Lung (tissue), 11 donors: ENCODE measurements at regions not wholly inside any gene's neighbourhood (a gene's known extent, or its start where the extent isn't known, plus 50 kb on each side); places are given as distances from the start of the nearest gene placed in this dataset.

Experiments used
- ATAC-seq: fragments of 200-7000 bp; cut with Tn5 transposase; one replicate; pipeline ENCODE4 v1.9.1; 2020; ENCODE audit warnings: moderate number of reproducible peaks; ENCODE audit not compliant: insufficient read depth, low FRiP score
- DNase-seq, 3 donors: peaks; one replicate each; pipeline ENCODE4 v3.0.0-alpha.2; 2013 to 2017
- H3K27ac ChIP-seq, 2 donors: one replicate each; pipeline ENCODE4 v1.5.1; 2013; ENCODE audit warnings: mild to moderate bottlenecking in 2 of 2, moderate library complexity in 2 of 2, control low read depth in 1 of 2, inconsistent platforms in 1 of 2, low read depth in 1 of 2, low read length in 1 of 2
- H3K27me3 ChIP-seq, 3 donors: one replicate each; pipeline ENCODE4 v1.5.1; 2013; ENCODE audit warnings: low read length in 2 of 3; ENCODE audit not compliant: control insufficient read depth in 3 of 3, insufficient read depth in 3 of 3
- H3K36me3 ChIP-seq, 4 donors: one replicate each; pipeline ENCODE4 v1.5.1; 2013; ENCODE audit warnings: low read length in 4 of 4, mild to moderate bottlenecking in 1 of 4, moderate library complexity in 1 of 4; ENCODE audit not compliant: control insufficient read depth in 4 of 4, insufficient read depth in 4 of 4
- H3K4me1 ChIP-seq, 5 donors: one replicate each; pipeline ENCODE4 v1.5.1; 2013; ENCODE audit warnings: low read length in 5 of 5, mild to moderate bottlenecking in 2 of 5, moderate library complexity in 1 of 5; ENCODE audit not compliant: control insufficient read depth in 5 of 5, insufficient read depth in 5 of 5
- H3K4me3 ChIP-seq: one replicate; pipeline ENCODE4 v1.5.1; 2013; ENCODE audit warnings: mild to moderate bottlenecking, control low read depth, moderate library complexity
- H3K9ac ChIP-seq, 2 donors: one replicate each; pipeline ENCODE4 v1.5.1; 2013; ENCODE audit warnings: low read length in 2 of 2, control low read depth in 1 of 2; ENCODE audit not compliant: insufficient read depth in 1 of 2
- H3K9me3 ChIP-seq, 4 donors: one replicate each; pipeline ENCODE4 v1.5.1; 2013; ENCODE audit warnings: low read length in 3 of 4, mild to moderate bottlenecking in 1 of 4, moderate library complexity in 1 of 4; ENCODE audit not compliant: control insufficient read depth in 4 of 4, insufficient read depth in 3 of 4
- WGBS, 2 donors: extraction: QIAGEN DNeasy Blood & Tissue Kit; methylation state at CpG; one replicate each; pipeline ENCODE4 v1.1.7; 2013; 5-methylcytosine and 5-hydroxymethylcytosine counted together
- TF ChIP-seq, protein P1 (sequence below): IDR thresholded peaks from 2 replicates; pipeline ENCODE4 v1.5.1; 2012; ENCODE audit warnings: mild to moderate bottlenecking; ENCODE audit errors: control extremely low read depth, extremely low read depth
- donor health status: control.
- donor health status: control.
- donor health status: Bipolar disorder and iron deficiency.
- donor health status: healthy.
- donor health status: DM: yes; HTN: yes; CAD: no.

DNA sequence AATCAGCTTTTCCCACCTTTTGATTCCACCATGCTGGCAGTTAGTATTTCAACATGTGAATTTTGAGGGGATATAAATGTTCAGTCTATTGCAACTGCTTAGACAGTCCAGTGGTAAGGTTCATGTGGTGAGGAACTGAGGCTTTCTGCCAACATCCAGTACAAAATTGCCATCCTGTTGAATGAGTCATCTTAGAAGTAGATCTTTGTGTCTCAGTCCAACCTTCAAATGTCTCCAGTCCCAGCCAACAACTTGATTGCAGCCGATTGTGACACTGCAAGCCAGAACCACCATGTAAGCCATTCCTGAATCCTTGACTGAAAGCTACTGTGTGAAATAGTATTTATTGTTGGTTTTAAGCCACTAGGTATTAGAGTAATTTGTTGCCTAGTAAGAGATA lies 331.5 kb upstream of the GRIN3A start:
- TF ChIP-seq, protein P1, sequence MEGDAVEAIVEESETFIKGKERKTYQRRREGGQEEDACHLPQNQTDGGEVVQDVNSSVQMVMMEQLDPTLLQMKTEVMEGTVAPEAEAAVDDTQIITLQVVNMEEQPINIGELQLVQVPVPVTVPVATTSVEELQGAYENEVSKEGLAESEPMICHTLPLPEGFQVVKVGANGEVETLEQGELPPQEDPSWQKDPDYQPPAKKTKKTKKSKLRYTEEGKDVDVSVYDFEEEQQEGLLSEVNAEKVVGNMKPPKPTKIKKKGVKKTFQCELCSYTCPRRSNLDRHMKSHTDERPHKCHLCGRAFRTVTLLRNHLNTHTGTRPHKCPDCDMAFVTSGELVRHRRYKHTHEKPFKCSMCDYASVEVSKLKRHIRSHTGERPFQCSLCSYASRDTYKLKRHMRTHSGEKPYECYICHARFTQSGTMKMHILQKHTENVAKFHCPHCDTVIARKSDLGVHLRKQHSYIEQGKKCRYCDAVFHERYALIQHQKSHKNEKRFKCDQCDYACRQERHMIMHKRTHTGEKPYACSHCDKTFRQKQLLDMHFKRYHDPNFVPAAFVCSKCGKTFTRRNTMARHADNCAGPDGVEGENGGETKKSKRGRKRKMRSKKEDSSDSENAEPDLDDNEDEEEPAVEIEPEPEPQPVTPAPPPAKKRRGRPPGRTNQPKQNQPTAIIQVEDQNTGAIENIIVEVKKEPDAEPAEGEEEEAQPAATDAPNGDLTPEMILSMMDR: no peak
- H3K36me3 ChIP-seq: no peaks in the 10 kb centered on the region
- H3K9ac ChIP-seq: no peak overlapping the region
- ATAC-seq (no peak), DNase-seq (no peak)
- H3K27ac ChIP-seq: no peak overlapping the region
- no peak overlapping the region for H3K4me3 ChIP-seq
- H3K27me3 ChIP-seq: no peaks in the 10 kb centered on the region
- H3K9me3 ChIP-seq: peaks cover 0 to 4% (median 0%) of the 10 kb centered on the region in 4 donors
- 77 to 96% methylated on average over 1 of the region's 1 CpG for WGBS, 2 donors
- H3K4me1 ChIP-seq: no peaks in the 10 kb centered on the region

DNA sequence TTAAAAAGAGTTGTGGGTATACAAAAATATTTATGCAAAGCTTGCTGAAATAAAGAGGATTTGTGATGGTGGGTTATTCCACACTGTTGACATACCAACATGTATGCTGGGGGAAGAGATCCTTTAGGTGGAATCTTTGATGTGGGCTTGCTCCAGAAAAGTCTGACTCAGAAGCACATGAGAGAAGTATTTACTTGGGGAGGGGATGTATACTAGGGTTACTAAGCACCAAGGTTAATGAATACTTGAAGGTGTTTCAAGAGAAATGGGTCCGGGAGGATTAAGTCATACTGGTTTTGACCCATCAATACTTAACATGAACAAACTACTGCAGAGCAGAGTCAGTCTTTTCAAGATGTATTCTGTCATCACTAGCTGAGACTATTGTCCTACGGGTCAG lies 316.4 kb upstream of the GRIN3A start:
- TF ChIP-seq, protein P1: no peak
- peaks cover 0 to 2% (median 0%) of the 10 kb centered on the region in 5 donors for H3K4me1 ChIP-seq
- H3K27ac ChIP-seq: no peak overlapping the region
- ATAC-seq (no peak), DNase-seq (no peak)
- no peaks in the 10 kb centered on the region for H3K27me3 ChIP-seq
- no peak overlapping the region for H3K9ac ChIP-seq
- 71 to 78% methylated on average over 2 of the region's 2 CpGs for WGBS, 2 donors
- H3K4me3 ChIP-seq: no peak overlapping the region
- H3K36me3 ChIP-seq: no peaks in the 10 kb centered on the region
- H3K9me3 ChIP-seq: no peaks in the 10 kb centered on the region

DNA sequence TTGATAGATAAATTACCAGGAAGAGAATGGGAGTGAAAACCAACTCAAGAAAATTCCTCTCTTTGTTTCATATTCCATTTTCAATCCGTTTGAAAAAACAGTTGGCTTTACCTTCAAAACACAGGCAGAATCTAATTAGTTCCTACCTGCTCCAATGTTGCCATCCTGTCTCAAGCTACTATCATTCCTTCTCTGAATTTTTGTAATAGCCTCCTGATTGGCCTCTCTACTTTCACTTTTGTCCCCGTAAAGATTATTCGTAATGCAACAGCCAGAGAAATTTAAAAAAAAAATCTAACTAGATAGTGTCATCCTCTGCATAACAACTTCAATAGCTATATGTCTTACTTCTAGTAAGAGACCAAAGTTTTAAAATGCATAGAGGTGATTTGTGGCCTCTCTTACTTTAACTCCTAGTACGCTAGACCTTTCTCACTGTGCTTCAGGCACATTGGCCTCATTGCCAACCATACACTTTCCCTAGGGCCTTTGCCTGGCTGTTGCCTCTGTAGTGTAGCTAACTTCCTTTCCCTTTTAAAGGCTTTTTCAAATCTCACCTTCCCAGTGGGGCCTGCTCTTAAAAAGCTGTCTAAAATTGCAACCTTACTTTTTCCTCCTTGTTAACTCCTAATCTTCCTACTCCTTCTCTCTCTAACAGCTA lies 311.3 kb upstream of the GRIN3A start:
- 58 to 80% methylated on average over 4 of the region's 4 CpGs for WGBS, 2 donors
- no peaks in the 10 kb centered on the region for H3K27me3 ChIP-seq
- H3K4me1 ChIP-seq: peaks cover 0 to 2% (median 0%) of the 10 kb centered on the region in 5 donors
- TF ChIP-seq, protein P1: no peak
- H3K9ac ChIP-seq: no peak overlapping the region
- ATAC-seq (no peak), DNase-seq (no peak)
- H3K27ac ChIP-seq: no peak overlapping the region
- no peaks in the 10 kb centered on the region for H3K36me3 ChIP-seq
- H3K4me3 ChIP-seq: no peak overlapping the region
- H3K9me3 ChIP-seq: no peaks in the 10 kb centered on the region

DNA sequence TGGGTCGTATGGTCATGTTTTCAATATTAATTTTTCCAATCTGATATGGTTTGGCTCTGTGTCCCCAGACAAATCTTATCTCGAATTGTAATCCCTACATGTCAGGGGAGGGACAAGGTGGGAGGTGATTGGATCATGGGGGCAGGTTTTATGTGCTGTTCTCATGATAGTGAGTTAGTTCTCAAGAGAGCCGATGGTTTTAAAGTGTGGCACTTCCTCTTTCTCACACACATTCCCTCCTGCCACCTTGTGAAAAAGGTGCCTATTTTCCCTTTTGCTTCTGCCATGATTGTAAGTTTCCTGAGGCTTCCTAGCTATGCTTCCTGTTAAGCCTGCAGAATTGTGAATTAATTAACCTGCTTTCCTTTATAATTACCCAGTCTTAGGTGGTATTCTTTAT lies 309.1 kb upstream of the GRIN3A start:
- Histone ChIP-seq H3K9ac (no peak overlapping the region), H3K4me1 (peaks cover 0 to 2% (median 0%) of the 10 kb centered on the region in 5 donors), H3K27me3 (no peaks in the 10 kb centered on the region), H3K9me3 (no peaks in the 10 kb centered on the region), H3K36me3 (no peaks in the 10 kb centered on the region), H3K4me3 (no peak overlapping the region), H3K27ac (no peak overlapping the region)
- WGBS, 2 donors: 60 to 69% methylated on average over 3 of the region's 3 CpGs
- TF ChIP-seq, protein P1: no peak
- DNase-seq (no peak), ATAC-seq (no peak)
